DND-41 (cell line): ENCODE measurements at regions not wholly inside any gene's neighbourhood (a gene's known extent, or its start where the extent isn't known, plus 50 kb on each side); places are given as distances from the start of the nearest gene placed in this dataset.

Experiments used
- CTCF ChIP-seq: IDR thresholded peaks from 2 replicates; pipeline ENCODE4 v1.5.1; 2012; ENCODE audit warnings: borderline replicate concordance, low read length, moderate library complexity, mild to moderate bottlenecking; ENCODE audit not compliant: poor library complexity, severe bottlenecking; ENCODE audit errors: extremely low read depth
- EZH2 ChIP-seq: IDR thresholded peaks from 3 replicates; pipeline ENCODE4 v1.6.1; 2012; ENCODE audit warnings: borderline replicate concordance, low read depth, mild to moderate bottlenecking, moderate library complexity, low read length, inconsistent platforms; ENCODE audit not compliant: severe bottlenecking

- TF ChIP-seq CTCF (no peak), EZH2 (no peak)
These were observed 152.9 kb downstream of the RNASET2 start for GRCh38 chr6:166803471-166803870.
